ENCODE measurements at regions not wholly inside any gene's neighbourhood (a gene's known extent, or its start where the extent isn't known, plus 50 kb on each side); places are given as distances from the start of the nearest gene placed in this dataset.
"Not testable (repeated sequence)": the region's sequence is repeated elsewhere in the genome, so short reads cannot be mapped to it uniquely, and the experiment has no call there.

DNA sequence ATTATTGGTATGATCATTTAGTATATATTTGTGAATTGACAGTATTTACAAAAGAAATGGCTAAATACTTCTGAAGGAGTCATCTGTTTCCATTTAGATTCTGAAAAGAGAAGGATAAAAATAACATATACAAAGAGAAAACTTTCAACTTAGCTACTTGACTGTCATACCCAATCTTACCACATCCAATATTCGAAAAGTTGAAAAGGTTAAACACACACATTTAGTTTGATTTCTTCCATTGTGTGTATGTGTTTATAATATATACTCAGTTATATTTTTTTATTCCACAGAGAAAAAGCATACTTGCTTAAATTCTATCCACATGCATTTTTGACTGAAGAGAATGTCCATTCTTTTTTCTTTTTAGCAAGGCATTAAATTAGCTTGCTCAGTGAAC lies 470.7 kb downstream of the TFEC start:
- intact Hi-C loops (cut with micrococcal nuclease; ENCODE audit: unreplicated experiment) = no loop called here
- no TSS peak for BruUV-seq (replicated peaks)
- Histone ChIP-seq H3K36me3 (ENCODE audit: insufficient read depth, low read length, poor library complexity, severe bottlenecking) (no peaks in the 10 kb centered on the region), H3K27ac (ENCODE audit: low read depth, low read length, poor library complexity, severe bottlenecking) (no peak overlapping the region), H3K4me1 (ENCODE audit: insufficient read depth, low read length, poor library complexity, severe bottlenecking) (no peaks in the 10 kb centered on the region), H3K27me3 (replicated peaks; ENCODE audit: insufficient read depth, low read depth, low read length, poor library complexity) (no peaks in the 10 kb centered on the region), H3K4me3 (ENCODE audit: low read depth, low read length, poor library complexity, severe bottlenecking) (no peak overlapping the region), H3K9me3 (ENCODE audit: low read depth, low read length, poor library complexity, severe bottlenecking) (no peaks in the 10 kb centered on the region)
- POLR2A ChIA-PET (ENCODE audit: low non-redundant PET) = no interaction called here
- no peak for DNase-seq (ENCODE audit: low spot score)
- CTCF ChIA-PET = no interaction called here
- TF ChIP-seq, protein P1, sequence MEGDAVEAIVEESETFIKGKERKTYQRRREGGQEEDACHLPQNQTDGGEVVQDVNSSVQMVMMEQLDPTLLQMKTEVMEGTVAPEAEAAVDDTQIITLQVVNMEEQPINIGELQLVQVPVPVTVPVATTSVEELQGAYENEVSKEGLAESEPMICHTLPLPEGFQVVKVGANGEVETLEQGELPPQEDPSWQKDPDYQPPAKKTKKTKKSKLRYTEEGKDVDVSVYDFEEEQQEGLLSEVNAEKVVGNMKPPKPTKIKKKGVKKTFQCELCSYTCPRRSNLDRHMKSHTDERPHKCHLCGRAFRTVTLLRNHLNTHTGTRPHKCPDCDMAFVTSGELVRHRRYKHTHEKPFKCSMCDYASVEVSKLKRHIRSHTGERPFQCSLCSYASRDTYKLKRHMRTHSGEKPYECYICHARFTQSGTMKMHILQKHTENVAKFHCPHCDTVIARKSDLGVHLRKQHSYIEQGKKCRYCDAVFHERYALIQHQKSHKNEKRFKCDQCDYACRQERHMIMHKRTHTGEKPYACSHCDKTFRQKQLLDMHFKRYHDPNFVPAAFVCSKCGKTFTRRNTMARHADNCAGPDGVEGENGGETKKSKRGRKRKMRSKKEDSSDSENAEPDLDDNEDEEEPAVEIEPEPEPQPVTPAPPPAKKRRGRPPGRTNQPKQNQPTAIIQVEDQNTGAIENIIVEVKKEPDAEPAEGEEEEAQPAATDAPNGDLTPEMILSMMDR (conservative IDR thresholded peaks at IDR 0.05; ENCODE audit: low read depth, low read length) = no peak
- no peak for TF ChIP-seq EZH2 (IDR thresholded peaks at IDR 0.05; ENCODE audit: borderline replicate concordance, low read depth, low read length, poor library complexity, severe bottlenecking)

DNA sequence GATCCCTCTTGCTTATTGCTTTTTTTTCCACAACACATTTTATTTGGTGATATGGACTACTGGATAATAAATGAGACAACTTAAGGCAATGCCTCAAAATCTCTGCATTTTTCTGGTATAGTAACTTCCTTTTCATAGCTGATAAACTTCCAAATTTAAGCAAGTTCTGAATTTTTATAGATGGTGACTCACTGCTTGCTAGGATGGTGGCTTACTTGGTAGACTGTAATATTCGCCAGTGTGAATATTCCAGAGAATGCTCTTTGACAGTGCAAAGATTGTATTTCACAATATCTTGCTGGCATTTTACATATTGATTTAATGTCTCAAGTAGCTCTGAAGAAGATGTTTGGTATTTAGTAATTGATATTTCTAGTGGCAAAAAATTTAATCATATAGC lies 472.4 kb downstream of the TFEC start:
- no TSS peak for BruUV-seq (replicated peaks)
- intact Hi-C loops (cut with micrococcal nuclease; ENCODE audit: unreplicated experiment) = no loop called here
- H3K4me1 ChIP-seq (ENCODE audit: insufficient read depth, low read length, poor library complexity, severe bottlenecking) = no peaks in the 10 kb centered on the region
- TF ChIP-seq, protein P1 (conservative IDR thresholded peaks at IDR 0.05; ENCODE audit: low read depth, low read length) = no peak
- TF ChIP-seq EZH2 (IDR thresholded peaks at IDR 0.05; ENCODE audit: borderline replicate concordance, low read depth, low read length, poor library complexity, severe bottlenecking) = no peak
- H3K27ac ChIP-seq (ENCODE audit: low read depth, low read length, poor library complexity, severe bottlenecking) = no peak overlapping the region
- POLR2A ChIA-PET (ENCODE audit: low non-redundant PET) = interaction anchor here (0.6 kb wide), 1 partner anchor 152 kb away, joined by 3 read pairs; no protein-coding TSS in a partner anchor
- no peaks in the 10 kb centered on the region for H3K36me3 ChIP-seq (ENCODE audit: insufficient read depth, low read length, poor library complexity, severe bottlenecking)
- no peaks in the 10 kb centered on the region for H3K9me3 ChIP-seq (ENCODE audit: low read depth, low read length, poor library complexity, severe bottlenecking)
- no peaks in the 10 kb centered on the region for H3K27me3 ChIP-seq (replicated peaks; ENCODE audit: insufficient read depth, low read depth, low read length, poor library complexity)
- CTCF ChIA-PET = no interaction called here
- DNase-seq (ENCODE audit: low spot score) = peak; percentile 3
- no peak overlapping the region for H3K4me3 ChIP-seq (ENCODE audit: low read depth, low read length, poor library complexity, severe bottlenecking)

DNA sequence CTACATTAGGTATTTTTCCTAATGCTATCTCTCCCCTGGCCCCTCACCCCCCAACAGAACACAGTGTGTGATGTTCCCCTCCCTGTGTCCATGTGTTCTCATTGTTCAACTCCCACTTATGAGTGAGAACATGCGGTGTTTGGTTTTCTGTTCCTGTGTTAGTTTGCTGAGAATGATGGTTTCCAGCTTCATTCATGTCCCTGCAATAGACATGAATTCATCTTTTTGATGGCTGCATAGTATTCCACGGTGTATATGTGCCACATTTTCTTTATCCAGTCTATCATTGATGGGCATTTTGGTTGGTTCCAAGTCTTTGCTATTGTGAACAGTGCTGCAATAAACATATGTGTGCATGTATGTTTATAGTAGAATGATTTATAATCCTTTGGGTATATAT lies 473.3 kb downstream of the TFEC start:
- H3K27me3 ChIP-seq (replicated peaks; ENCODE audit: insufficient read depth, low read depth, low read length, poor library complexity); H3K4me3 ChIP-seq (ENCODE audit: low read depth, low read length, poor library complexity, severe bottlenecking); BruUV-seq (replicated peaks); intact Hi-C loops (cut with micrococcal nuclease; ENCODE audit: unreplicated experiment); H3K27ac ChIP-seq (ENCODE audit: low read depth, low read length, poor library complexity, severe bottlenecking); POLR2A ChIA-PET (ENCODE audit: low non-redundant PET); H3K9me3 ChIP-seq (ENCODE audit: low read depth, low read length, poor library complexity, severe bottlenecking); H3K36me3 ChIP-seq (ENCODE audit: insufficient read depth, low read length, poor library complexity, severe bottlenecking); DNase-seq (ENCODE audit: low spot score); H3K4me1 ChIP-seq (ENCODE audit: insufficient read depth, low read length, poor library complexity, severe bottlenecking); CTCF ChIA-PET: not testable (repeated sequence)

DNA sequence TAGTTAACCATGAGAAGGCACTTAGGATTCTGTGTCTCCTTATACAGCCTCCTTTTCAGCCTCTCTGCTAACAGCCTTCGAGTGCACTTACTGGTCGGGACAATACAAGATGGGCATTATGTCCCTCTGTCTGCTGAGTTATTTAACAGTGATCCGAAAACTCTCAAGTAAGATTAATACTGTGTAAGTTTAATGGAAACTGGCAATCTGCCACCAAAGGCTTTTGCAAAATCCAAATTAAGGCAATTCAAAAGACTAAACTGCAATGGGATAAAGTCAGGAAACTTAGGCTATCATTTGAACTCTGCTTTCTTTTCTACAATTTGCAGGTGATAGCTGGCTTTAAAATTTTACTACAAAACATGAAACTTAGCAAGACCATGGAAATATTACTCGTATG lies 477.8 kb downstream of the TFEC start:
- peak; percentile 25 for DNase-seq (ENCODE audit: low spot score)
- intact Hi-C loops (cut with micrococcal nuclease; ENCODE audit: unreplicated experiment) = no loop called here
- H3K9me3 ChIP-seq (ENCODE audit: low read depth, low read length, poor library complexity, severe bottlenecking) = no peaks in the 10 kb centered on the region
- H3K27ac ChIP-seq (ENCODE audit: low read depth, low read length, poor library complexity, severe bottlenecking) = no peak overlapping the region
- peaks cover 16% of the 10 kb centered on the region for H3K27me3 ChIP-seq (replicated peaks; ENCODE audit: insufficient read depth, low read depth, low read length, poor library complexity)
- no TSS peak for BruUV-seq (replicated peaks)
- ChIA-PET POLR2A (ENCODE audit: low non-redundant PET) (no interaction called here), CTCF (no interaction called here)
- no peaks in the 10 kb centered on the region for H3K4me1 ChIP-seq (ENCODE audit: insufficient read depth, low read length, poor library complexity, severe bottlenecking)
- H3K4me3 ChIP-seq (ENCODE audit: low read depth, low read length, poor library complexity, severe bottlenecking) = no peak overlapping the region
- H3K36me3 ChIP-seq (ENCODE audit: insufficient read depth, low read length, poor library complexity, severe bottlenecking) = no peaks in the 10 kb centered on the region
- TF ChIP-seq, protein P1 (conservative IDR thresholded peaks at IDR 0.05; ENCODE audit: low read depth, low read length) = no peak
- TF ChIP-seq EZH2 (IDR thresholded peaks at IDR 0.05; ENCODE audit: borderline replicate concordance, low read depth, low read length, poor library complexity, severe bottlenecking) = no peak

All from A673 (cell line).